Stimulated activated CD4-positive, alpha-beta T cell treated with anti-CD3 and anti-CD28 coated beads, Interleukin-15, amount 100 ng/mL, for 1 hour (primary cell): ENCODE measurements at regions not wholly inside any gene's neighbourhood (a gene's known extent, or its start where the extent isn't known, plus 50 kb on each side); places are given as distances from the start of the nearest gene placed in this dataset.
"Not testable (repeated sequence)": the region's sequence is repeated elsewhere in the genome, so short reads cannot be mapped to it uniquely, and the experiment has no call there.

Experiments
- DNase-seq, 2 donors: peaks; one replicate each; pipeline ENCODE4 v3.0.0-alpha.2; 2020; ENCODE audit warnings: low read depth in 1 of 2, low spot score in 1 of 2

DNA sequence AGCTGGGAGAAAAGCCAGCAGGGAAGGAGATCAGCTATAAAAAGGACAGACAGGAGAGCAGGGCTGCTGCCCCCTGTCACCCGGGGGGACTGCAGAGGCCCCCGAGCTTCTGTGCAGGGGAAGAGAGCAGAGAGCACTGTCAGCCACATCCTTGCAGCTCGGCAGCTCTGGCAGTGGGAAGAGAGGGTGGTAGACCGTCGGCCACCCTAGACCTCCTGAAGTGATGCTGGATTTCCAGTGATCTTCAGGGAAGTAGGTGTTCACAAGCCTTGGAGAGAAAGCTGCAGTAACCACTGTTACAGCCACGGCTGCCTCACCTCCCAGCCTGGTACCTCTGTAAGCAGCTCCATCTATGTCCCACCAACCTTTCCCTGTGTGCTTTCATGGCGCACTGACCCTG is 134.9 kb downstream of the TFCP2L1 start:
- no peak for DNase-seq

DNA sequence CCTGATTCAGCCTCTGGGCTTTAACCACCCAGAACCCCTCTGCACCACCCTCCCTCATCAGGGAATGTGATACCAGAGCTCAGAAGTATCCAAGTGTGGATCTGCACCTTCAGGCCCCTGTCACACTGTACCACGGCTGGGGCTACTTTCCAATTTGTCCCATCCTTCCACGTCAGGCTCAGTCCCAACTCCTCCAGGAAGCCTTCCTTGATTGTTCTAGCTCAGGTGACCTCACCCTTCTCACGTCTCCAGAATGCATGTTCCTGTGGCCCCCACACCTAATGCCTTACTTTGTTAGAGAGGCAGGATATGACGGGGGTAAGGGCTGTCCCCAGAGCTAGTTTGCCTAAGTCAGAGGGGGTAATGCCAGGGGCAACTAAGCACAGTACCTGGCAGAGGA is 134.3 kb downstream of the TFCP2L1 start:
- DNase-seq = no peak

DNA sequence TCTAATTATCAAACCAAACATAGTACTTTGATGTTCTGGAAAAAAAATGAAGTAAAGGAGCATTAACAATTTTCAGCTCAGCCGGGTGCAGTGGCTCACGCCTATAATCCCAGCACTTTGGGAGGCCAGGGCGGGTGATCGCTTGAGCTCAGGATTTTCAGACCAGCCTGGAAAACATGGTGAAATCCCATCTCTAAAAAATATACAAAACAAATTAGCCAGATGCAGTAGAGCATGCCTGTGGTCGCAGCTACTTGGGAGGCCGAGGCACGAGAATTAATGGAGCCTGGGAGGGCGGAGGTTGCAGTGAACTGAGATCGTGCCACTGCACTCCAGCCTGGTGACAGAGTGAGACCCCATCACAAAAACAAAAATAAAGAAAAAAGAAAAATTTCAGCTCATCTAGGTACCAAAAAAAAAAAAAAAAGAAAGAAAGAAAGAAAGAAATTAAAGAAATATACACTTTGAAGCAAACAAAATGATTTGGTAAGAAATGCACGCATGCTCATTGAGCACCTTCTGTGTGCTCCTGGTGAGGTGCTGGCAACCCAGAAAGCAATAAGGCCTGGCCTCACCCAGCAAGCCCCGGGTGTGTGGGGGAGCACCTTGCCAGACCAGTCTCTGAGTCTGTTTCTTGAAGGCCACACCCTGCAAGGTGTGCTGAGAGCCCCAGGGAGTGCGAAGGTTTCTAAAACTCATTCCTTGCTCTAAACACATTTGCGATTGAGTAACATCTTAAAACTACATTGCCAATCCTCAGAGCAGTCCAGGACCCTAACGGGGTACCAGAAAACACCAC is 133.5 kb downstream of the TFCP2L1 start:
- no peak for DNase-seq

DNA sequence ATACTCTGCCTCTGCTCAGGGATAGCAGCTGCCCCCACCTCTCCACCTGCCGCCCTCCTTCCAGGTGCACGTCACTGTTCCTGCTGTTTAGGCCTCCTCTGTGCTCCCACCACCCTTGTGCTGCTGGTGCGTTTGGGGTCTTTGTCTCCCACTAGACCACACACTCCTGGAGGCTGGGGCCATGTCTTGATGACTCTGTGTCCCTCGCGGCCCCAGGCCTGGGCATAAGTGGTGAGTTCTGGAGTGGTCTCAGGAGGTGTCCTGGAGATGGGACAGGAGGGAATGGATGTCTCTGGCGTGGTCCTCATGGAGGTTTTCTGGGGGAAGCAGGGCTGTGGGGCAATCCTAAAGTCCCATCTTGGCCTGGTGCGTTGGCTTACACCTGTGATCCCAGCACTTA is 132.1 kb downstream of the TFCP2L1 start:
- no peak for DNase-seq

DNA sequence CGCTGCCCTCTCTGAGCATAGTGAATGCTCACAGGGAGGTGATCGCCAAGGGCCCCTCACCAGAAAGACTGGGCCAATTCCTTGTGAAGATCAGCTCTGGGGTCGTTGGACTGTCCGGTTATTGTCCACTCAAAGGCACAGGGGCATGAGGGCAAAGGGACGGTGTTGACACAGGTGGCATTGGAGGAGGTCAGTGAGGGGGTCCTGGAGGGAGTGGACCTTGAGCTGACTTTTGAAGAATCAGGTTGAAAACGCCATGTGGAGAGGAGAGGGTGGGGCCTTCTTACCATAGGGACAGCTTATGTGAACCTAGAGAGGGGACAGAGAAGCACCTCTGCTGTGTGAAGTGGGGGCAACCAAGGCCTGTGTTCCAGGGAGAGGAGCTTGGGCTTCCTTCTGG is 131.5 kb downstream of the TFCP2L1 start:
- no peak for DNase-seq

DNA sequence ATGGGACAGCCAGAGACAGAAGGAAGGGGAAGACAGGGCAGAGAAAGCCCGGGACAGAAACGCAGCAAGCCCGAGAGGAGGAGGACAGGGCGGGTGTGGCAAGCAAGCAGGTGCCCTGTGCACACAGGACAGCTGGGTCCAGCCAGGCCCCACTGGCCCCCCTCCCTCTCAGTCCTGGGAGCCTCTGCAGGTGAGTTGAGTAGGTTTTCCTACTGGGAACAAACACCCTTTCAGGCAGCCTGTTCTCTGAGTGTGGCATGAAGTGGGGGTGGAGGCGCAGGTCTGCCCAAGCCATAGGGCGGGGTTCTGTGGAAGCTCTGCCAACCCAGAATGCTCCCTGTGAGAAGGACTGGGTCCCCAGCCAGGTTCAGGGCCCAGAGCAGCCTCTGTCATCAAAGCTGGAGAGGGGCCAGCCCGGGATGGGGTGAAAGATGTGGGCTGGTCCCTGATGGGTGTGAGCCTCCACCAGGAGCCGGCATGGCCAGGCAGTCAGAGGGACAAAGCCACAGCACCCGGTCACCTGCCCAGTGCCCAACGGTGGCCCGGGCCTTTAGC is 129.4 kb downstream of the TFCP2L1 start:
- no peak for DNase-seq

DNA sequence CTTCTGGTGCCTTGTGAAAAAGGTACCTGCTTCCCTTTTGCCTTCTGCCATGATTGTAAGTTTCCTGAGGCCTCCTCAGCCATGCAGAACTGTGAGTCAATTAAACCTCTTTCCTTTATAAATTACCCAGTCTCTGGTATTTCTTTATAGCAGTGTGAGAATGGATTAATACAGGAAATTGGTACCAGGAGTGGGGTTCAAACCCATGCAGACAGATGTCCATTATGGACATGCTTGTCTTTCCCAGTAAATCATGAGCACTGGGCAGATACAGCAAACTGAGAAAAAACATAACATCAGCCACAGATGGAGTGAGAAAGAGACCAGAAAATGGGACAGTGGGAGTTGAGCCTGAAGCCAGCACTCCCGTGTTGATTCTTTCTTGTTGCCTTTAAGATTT is 127.5 kb downstream of the TFCP2L1 start:
- not testable (repeated sequence) for DNase-seq

DNA sequence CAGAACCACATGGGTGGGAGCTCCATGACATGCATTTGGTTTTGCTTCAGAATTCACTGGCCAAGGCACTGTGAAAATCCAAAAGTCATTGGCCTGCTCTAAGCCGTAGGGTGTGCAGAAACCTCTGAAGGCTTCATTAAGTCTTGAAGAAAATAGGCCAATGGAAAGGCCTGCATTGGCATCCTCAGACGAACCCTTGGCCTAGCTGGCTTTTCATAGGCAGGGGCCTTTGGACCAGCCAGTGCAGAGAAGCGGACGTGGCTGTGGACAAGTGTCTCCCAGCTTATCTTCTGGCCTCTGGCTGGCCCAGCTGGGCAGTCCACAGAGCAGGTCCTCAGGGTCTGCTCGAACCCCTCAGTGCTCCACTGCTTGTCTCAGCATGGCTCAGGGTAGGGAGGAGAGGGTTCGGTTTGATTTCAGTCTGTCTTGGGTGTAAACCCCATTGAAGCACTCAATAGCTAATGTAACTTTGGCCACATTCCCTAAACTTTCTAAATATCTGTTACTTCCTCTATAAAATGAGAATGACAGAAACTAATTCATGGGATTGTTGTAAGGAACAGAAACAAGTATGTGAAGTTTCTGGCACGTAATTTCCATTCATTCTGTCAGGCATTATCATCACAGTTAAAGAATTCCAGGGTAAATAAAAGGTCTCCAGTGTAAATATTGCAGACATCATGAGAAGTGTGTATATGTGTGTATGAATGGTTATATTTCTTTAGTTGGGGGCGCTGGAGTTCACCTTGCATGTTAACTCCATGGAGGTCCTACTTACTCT is 125.5 kb downstream of the TFCP2L1 start:
- no peak for DNase-seq

DNA sequence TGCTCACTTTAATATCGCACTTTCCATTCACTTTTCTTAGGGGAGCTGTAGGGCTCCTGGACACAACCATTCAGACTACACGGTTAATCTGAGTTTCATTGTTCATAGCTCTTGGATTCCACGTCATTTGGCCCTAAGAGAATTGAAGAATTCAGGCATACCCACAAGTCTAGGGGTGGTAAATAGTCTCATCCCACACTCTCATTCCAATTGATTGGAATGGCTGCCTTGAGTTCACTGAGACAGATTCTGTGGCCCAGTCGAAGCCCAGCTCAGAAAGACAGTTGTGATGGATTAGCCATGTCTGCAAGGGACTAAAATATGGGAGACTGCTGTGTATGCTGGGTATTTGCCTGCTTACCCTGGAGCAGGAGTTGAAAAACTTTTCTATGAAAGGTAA is 124.6 kb downstream of the TFCP2L1 start:
- DNase-seq = no peak

DNA sequence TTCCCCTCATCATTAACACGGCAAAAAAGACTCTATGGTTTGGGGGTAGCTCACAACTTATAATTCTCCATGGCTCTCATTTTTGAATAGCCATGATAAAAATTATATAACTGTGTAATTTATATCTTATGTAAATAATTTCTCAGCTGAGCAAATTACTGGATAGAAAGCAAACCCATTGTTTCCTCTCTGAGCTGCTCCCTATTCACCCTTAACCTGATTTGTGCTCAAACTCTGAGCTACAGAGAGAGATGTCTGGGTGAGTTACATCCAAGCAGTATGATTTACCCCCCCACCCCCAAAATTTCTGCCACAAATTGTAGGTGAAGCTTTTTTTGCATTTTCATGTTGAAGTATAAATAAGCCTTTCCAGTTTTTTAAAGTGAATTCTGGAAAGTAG is 123.7 kb downstream of the TFCP2L1 start:
- no peak for DNase-seq

DNA sequence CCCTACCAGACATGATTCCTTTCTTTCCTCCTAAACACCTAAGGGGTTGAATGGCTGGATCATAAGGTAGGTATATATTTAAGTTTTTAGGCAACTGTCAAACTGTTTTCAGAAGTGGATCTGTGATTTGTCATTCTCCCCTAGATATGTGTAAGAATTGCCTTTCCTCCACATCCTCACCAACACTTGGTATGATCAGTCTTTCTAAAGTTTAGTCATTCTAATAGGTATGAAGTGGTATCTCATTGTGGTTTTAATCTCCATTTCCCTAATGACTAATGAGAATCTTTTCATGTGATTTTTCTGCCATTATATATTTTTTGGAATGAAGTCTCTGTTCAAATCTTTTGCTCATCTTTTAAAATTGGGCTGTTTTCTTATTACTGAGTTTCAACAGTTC is 122.1 kb downstream of the TFCP2L1 start:
- no peak for DNase-seq

DNA sequence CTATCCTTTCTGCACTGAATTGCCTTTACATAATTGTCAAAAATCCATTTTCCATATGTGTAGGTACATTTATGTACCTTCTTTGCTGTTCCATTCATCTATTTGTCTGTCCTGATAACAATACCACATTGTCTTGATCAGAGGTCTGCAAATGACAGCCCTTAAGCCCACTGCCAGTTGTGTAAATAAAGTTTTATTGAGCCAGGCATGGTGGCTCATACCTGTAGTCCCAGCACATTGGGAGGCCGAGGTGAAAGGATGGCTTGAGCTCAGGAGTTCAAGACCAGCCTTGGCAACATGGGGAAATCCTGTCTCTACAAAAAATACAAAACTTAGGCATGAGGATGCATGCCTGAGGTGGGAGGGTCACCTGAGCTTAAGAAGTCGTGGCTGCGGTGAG is 121.0 kb downstream of the TFCP2L1 start:
- no peak for DNase-seq

DNA sequence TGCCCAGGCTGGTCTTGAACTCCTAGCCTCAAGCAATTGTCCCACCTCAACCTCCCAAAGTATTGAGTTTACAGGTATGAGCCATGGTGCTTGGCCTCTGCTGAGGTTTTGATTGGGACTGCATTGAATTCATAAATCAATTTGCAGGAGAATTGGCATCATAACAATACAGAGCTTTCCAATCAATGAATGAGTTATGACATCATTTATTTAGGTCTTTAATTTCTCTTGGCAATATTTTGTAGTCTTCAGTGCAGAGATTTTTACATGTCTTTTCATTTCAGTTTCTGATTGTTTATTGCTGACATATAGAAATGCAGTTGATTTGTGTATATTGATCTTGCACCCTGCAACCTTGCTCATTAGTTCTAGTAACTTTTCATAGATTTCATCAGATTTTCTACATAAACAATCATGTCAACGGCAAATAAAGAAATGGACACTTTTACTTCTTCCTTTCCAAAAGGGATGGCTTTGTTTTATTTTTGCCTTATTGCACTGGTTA is 119.9 kb downstream of the TFCP2L1 start:
- DNase-seq = no peak
